ENCODE measurements at regions not wholly inside any gene's neighbourhood (a gene's known extent, or its start where the extent isn't known, plus 50 kb on each side); places are given as distances from the start of the nearest gene placed in this dataset.
"Not testable (repeated sequence)": the region's sequence is repeated elsewhere in the genome, so short reads cannot be mapped to it uniquely, and the experiment has no call there.

GRCh38 chr3:67930394-67930793 lies 276.0 kb upstream of the SUCLG2 start:
- 94% methylated on average over 4 of the region's 4 CpGs for WGBS

GRCh38 chr3:67923796-67924195 lies 269.4 kb upstream of the SUCLG2 start:
- Histone ChIP-seq H3K36me3 (ENCODE audit: control insufficient read depth in 2 of 2, insufficient read depth in 2 of 2, low read length in 1 of 2) (no peaks in the 10 kb centered on the region), H3K27ac (ENCODE audit: low read depth in 1 of 2, low read length in 1 of 2) (no peak overlapping the region), H3K27me3 (ENCODE audit: control insufficient read depth in 2 of 2, insufficient read depth in 1 of 2, low read length in 1 of 2) (no peaks in the 10 kb centered on the region), H3K4me3 (ENCODE audit: low read length in 2 of 2) (no peak overlapping the region), H3K4me1 (ENCODE audit: control insufficient read depth in 2 of 2, insufficient read depth in 2 of 2, low read length in 2 of 2) (no peaks in the 10 kb centered on the region), H3K9me3 (ENCODE audit: control insufficient read depth in 2 of 2, insufficient read depth in 1 of 2, low read length in 1 of 2) (no peaks in the 10 kb centered on the region)
- DNase-seq (ENCODE audit: low read depth in 6 of 9, low spot score in 9 of 9) = no peak

More at GRCh38 chr3:67930394-67930793, 276.0 kb upstream of the SUCLG2 start:
- not testable (repeated sequence) for H3K9me3 ChIP-seq (ENCODE audit: control insufficient read depth in 2 of 2, insufficient read depth in 1 of 2, low read length in 1 of 2); H3K27me3 ChIP-seq (ENCODE audit: control insufficient read depth in 2 of 2, insufficient read depth in 1 of 2, low read length in 1 of 2); H3K4me3 ChIP-seq (ENCODE audit: low read length in 2 of 2); H3K4me1 ChIP-seq (ENCODE audit: control insufficient read depth in 2 of 2, insufficient read depth in 2 of 2, low read length in 2 of 2); DNase-seq (ENCODE audit: low read depth in 6 of 9, low spot score in 9 of 9); H3K36me3 ChIP-seq (ENCODE audit: control insufficient read depth in 2 of 2, insufficient read depth in 2 of 2, low read length in 1 of 2); H3K27ac ChIP-seq (ENCODE audit: low read depth in 1 of 2, low read length in 1 of 2)

- DNase-seq (ENCODE audit: low read depth in 6 of 9, low spot score in 9 of 9) = no peak
- Histone ChIP-seq H3K27me3 (ENCODE audit: control insufficient read depth in 2 of 2, insufficient read depth in 1 of 2, low read length in 1 of 2) (no peaks in the 10 kb centered on the region), H3K4me3 (ENCODE audit: low read length in 2 of 2) (no peak overlapping the region), H3K36me3 (ENCODE audit: control insufficient read depth in 2 of 2, insufficient read depth in 2 of 2, low read length in 1 of 2) (no peaks in the 10 kb centered on the region), H3K4me1 (ENCODE audit: control insufficient read depth in 2 of 2, insufficient read depth in 2 of 2, low read length in 2 of 2) (no peaks in the 10 kb centered on the region), H3K27ac (ENCODE audit: low read depth in 1 of 2, low read length in 1 of 2) (no peak overlapping the region), H3K9me3 (ENCODE audit: control insufficient read depth in 2 of 2, insufficient read depth in 1 of 2, low read length in 1 of 2) (no peaks in the 10 kb centered on the region)
- WGBS = 92% methylated on average over 7 of the region's 7 CpGs
Measured at GRCh38 chr3:67920969-67921368, 266.6 kb upstream of the SUCLG2 start.

- Histone ChIP-seq H3K27ac (ENCODE audit: low read depth in 1 of 2, low read length in 1 of 2) (no peak overlapping the region), H3K4me3 (ENCODE audit: low read length in 2 of 2) (no peak overlapping the region), H3K27me3 (ENCODE audit: control insufficient read depth in 2 of 2, insufficient read depth in 1 of 2, low read length in 1 of 2) (no peaks in the 10 kb centered on the region), H3K9me3 (ENCODE audit: control insufficient read depth in 2 of 2, insufficient read depth in 1 of 2, low read length in 1 of 2) (no peaks in the 10 kb centered on the region), H3K36me3 (ENCODE audit: control insufficient read depth in 2 of 2, insufficient read depth in 2 of 2, low read length in 1 of 2) (no peaks in the 10 kb centered on the region), H3K4me1 (ENCODE audit: control insufficient read depth in 2 of 2, insufficient read depth in 2 of 2, low read length in 2 of 2) (no peaks in the 10 kb centered on the region)
- 80% methylated on average over 1 of the region's 1 CpG for WGBS
- DNase-seq (ENCODE audit: low read depth in 6 of 9, low spot score in 9 of 9) = no peak
Measured at GRCh38 chr3:67920311-67920710, 265.9 kb upstream of the SUCLG2 start.

GRCh38 chr3:67916353-67916752 lies 261.9 kb upstream of the SUCLG2 start:
- peak in 1 of 9 donors; percentile 2 for DNase-seq (ENCODE audit: low read depth in 6 of 9, low spot score in 9 of 9)
- no peaks in the 10 kb centered on the region for H3K4me1 ChIP-seq (ENCODE audit: control insufficient read depth in 2 of 2, insufficient read depth in 2 of 2, low read length in 2 of 2)
- H3K4me3 ChIP-seq (ENCODE audit: low read length in 2 of 2) = no peak overlapping the region
- no peak overlapping the region for H3K27ac ChIP-seq (ENCODE audit: low read depth in 1 of 2, low read length in 1 of 2)
- H3K27me3 ChIP-seq (ENCODE audit: control insufficient read depth in 2 of 2, insufficient read depth in 1 of 2, low read length in 1 of 2) = no peaks in the 10 kb centered on the region
- H3K36me3 ChIP-seq (ENCODE audit: control insufficient read depth in 2 of 2, insufficient read depth in 2 of 2, low read length in 1 of 2) = no peaks in the 10 kb centered on the region
- 92% methylated on average over 5 of the region's 5 CpGs for WGBS
- no peaks in the 10 kb centered on the region for H3K9me3 ChIP-seq (ENCODE audit: control insufficient read depth in 2 of 2, insufficient read depth in 1 of 2, low read length in 1 of 2)

GRCh38 chr3:67907735-67908134 lies 253.3 kb upstream of the SUCLG2 start:
- Histone ChIP-seq H3K4me3 (ENCODE audit: low read length in 2 of 2) (no peak overlapping the region), H3K4me1 (ENCODE audit: control insufficient read depth in 2 of 2, insufficient read depth in 2 of 2, low read length in 2 of 2) (no peaks in the 10 kb centered on the region), H3K27me3 (ENCODE audit: control insufficient read depth in 2 of 2, insufficient read depth in 1 of 2, low read length in 1 of 2) (no peaks in the 10 kb centered on the region), H3K27ac (ENCODE audit: low read depth in 1 of 2, low read length in 1 of 2) (no peak overlapping the region), H3K9me3 (ENCODE audit: control insufficient read depth in 2 of 2, insufficient read depth in 1 of 2, low read length in 1 of 2) (no peaks in the 10 kb centered on the region), H3K36me3 (ENCODE audit: control insufficient read depth in 2 of 2, insufficient read depth in 2 of 2, low read length in 1 of 2) (no peaks in the 10 kb centered on the region)
- WGBS = 74% methylated on average over 1 of the region's 1 CpG
- no peak for DNase-seq (ENCODE audit: low read depth in 6 of 9, low spot score in 9 of 9)

- H3K4me3 ChIP-seq (ENCODE audit: low read length in 2 of 2) = no peak overlapping the region
- H3K27ac ChIP-seq (ENCODE audit: low read depth in 1 of 2, low read length in 1 of 2) = no peak overlapping the region
- no peaks in the 10 kb centered on the region for H3K4me1 ChIP-seq (ENCODE audit: control insufficient read depth in 2 of 2, insufficient read depth in 2 of 2, low read length in 2 of 2)
- WGBS = 33% methylated on average over 4 of the region's 4 CpGs
- DNase-seq (ENCODE audit: low read depth in 6 of 9, low spot score in 9 of 9) = no peak
- H3K9me3 ChIP-seq (ENCODE audit: control insufficient read depth in 2 of 2, insufficient read depth in 1 of 2, low read length in 1 of 2) = no peaks in the 10 kb centered on the region
- no peaks in the 10 kb centered on the region for H3K27me3 ChIP-seq (ENCODE audit: control insufficient read depth in 2 of 2, insufficient read depth in 1 of 2, low read length in 1 of 2)
- no peaks in the 10 kb centered on the region for H3K36me3 ChIP-seq (ENCODE audit: control insufficient read depth in 2 of 2, insufficient read depth in 2 of 2, low read length in 1 of 2)
Measured at GRCh38 chr3:67906261-67906660, 251.8 kb upstream of the SUCLG2 start.

GRCh38 chr3:67901681-67902080 lies 247.3 kb upstream of the SUCLG2 start:
- no peaks in the 10 kb centered on the region for H3K4me1 ChIP-seq (ENCODE audit: control insufficient read depth in 2 of 2, insufficient read depth in 2 of 2, low read length in 2 of 2)
- H3K27me3 ChIP-seq (ENCODE audit: control insufficient read depth in 2 of 2, insufficient read depth in 1 of 2, low read length in 1 of 2) = no peaks in the 10 kb centered on the region
- H3K27ac ChIP-seq (ENCODE audit: low read depth in 1 of 2, low read length in 1 of 2) = no peak overlapping the region
- no peak for DNase-seq (ENCODE audit: low read depth in 6 of 9, low spot score in 9 of 9)
- H3K4me3 ChIP-seq (ENCODE audit: low read length in 2 of 2) = no peak overlapping the region
- 93% methylated on average over 1 of the region's 1 CpG for WGBS
- H3K9me3 ChIP-seq (ENCODE audit: control insufficient read depth in 2 of 2, insufficient read depth in 1 of 2, low read length in 1 of 2) = no peaks in the 10 kb centered on the region
- H3K36me3 ChIP-seq (ENCODE audit: control insufficient read depth in 2 of 2, insufficient read depth in 2 of 2, low read length in 1 of 2) = no peaks in the 10 kb centered on the region

GRCh38 chr3:67898916-67899315 lies 244.5 kb upstream of the SUCLG2 start:
- Histone ChIP-seq H3K27ac (ENCODE audit: low read depth in 1 of 2, low read length in 1 of 2) (no peak overlapping the region), H3K27me3 (ENCODE audit: control insufficient read depth in 2 of 2, insufficient read depth in 1 of 2, low read length in 1 of 2) (no peaks in the 10 kb centered on the region), H3K4me3 (ENCODE audit: low read length in 2 of 2) (no peak overlapping the region), H3K9me3 (ENCODE audit: control insufficient read depth in 2 of 2, insufficient read depth in 1 of 2, low read length in 1 of 2) (no peaks in the 10 kb centered on the region), H3K4me1 (ENCODE audit: control insufficient read depth in 2 of 2, insufficient read depth in 2 of 2, low read length in 2 of 2) (no peaks in the 10 kb centered on the region), H3K36me3 (ENCODE audit: control insufficient read depth in 2 of 2, insufficient read depth in 2 of 2, low read length in 1 of 2) (no peaks in the 10 kb centered on the region)
- no peak for DNase-seq (ENCODE audit: low read depth in 6 of 9, low spot score in 9 of 9)
- WGBS = 9% methylated on average over 1 of the region's 1 CpG
